Fibroblast of lung (primary cell): ENCODE measurements at regions not wholly inside any gene's neighbourhood (a gene's known extent, or its start where the extent isn't known, plus 50 kb on each side); places are given as distances from the start of the nearest gene placed in this dataset.

Experiments
- DNase-seq, 2 donors: peaks; one replicate each; pipeline versions ENCODE4 v3.0.0 to v3.0.0-alpha.2; 2010; ENCODE audit warnings: low read depth in 2 of 2
- H2AFZ ChIP-seq: 2 replicates; pipeline ENCODE4 v1.5.1; 2012; ENCODE audit warnings: low read length, control low read depth, inconsistent platforms
- H3K27ac ChIP-seq: 2 replicates; pipeline ENCODE4 v1.5.1; 2011; ENCODE audit warnings: low read length, control low read depth; ENCODE audit not compliant: insufficient read depth
- H3K27me3 ChIP-seq: 2 replicates; pipeline ENCODE4 v1.5.1; 2011; ENCODE audit warnings: mild to moderate bottlenecking, low read length; ENCODE audit not compliant: control insufficient read depth, insufficient read depth
- H3K36me3 ChIP-seq: 2 replicates; pipeline ENCODE4 v1.5.1; 2011; ENCODE audit warnings: low read length; ENCODE audit not compliant: control insufficient read depth, insufficient read depth
- H3K4me1 ChIP-seq: 2 replicates; pipeline ENCODE4 v1.5.1; 2011; ENCODE audit warnings: low read length; ENCODE audit not compliant: control insufficient read depth, insufficient read depth; ENCODE audit errors: extremely low read depth
- H3K4me2 ChIP-seq: 2 replicates; pipeline ENCODE4 v1.5.1; 2011; ENCODE audit warnings: low read length, control low read depth; ENCODE audit not compliant: insufficient read depth; ENCODE audit errors: extremely low read depth
- H3K4me3 ChIP-seq, 4 experiments: fragments of 200-600 bp in 1 of 4; sonication (generic) in 1 of 4; replicated peaks in 1 of 4; 2 replicates each; pipeline ENCODE4 v1.5.1; 2011 to 2016; ENCODE audit warnings: low read length in 4 of 4, low read depth in 3 of 4, mild to moderate bottlenecking in 3 of 4, control low read depth in 2 of 4, inconsistent platforms in 1 of 4, mixed read lengths in 1 of 4; ENCODE audit not compliant: insufficient read depth in 1 of 4; ENCODE audit errors: control extremely low read depth in 1 of 4
- H3K79me2 ChIP-seq: 2 replicates; pipeline ENCODE4 v1.5.1; 2012; ENCODE audit warnings: mild to moderate bottlenecking, low read length, inconsistent platforms; ENCODE audit not compliant: control insufficient read depth, insufficient read depth
- H3K9ac ChIP-seq: 2 replicates; pipeline ENCODE4 v1.5.1; 2011; ENCODE audit warnings: mild to moderate bottlenecking, low read length, control low read depth; ENCODE audit not compliant: insufficient read depth
- H3K9me3 ChIP-seq: 2 replicates; pipeline ENCODE4 v1.5.1; 2012; ENCODE audit warnings: low read depth, low read length; ENCODE audit not compliant: control insufficient read depth, insufficient read depth
- H4K20me1 ChIP-seq: 2 replicates; pipeline ENCODE4 v1.5.1; 2011; ENCODE audit warnings: low read length; ENCODE audit not compliant: control insufficient read depth, insufficient read depth; ENCODE audit errors: extremely low read depth
- CTCF ChIP-seq, 2 donors: IDR thresholded peaks in 1 of 2; conservative IDR thresholded peaks in 1 of 2; 1 replicate in 1 of 2; 2 replicates in 1 of 2; pipeline ENCODE4 v1.5.1; 2011 to 2012; ENCODE audit warnings: low read length in 2 of 2, control low read depth in 1 of 2, inconsistent platforms in 1 of 2, low read depth in 1 of 2, mild to moderate bottlenecking in 1 of 2
- EZH2 ChIP-seq: IDR thresholded peaks from 2 replicates; pipeline ENCODE4 v1.5.1; 2012; ENCODE audit warnings: low read length, control low read depth, mild to moderate bottlenecking; ENCODE audit errors: missing control alignments

- no peaks in the 10 kb centered on the region for H3K36me3 ChIP-seq
- H3K9ac ChIP-seq, result no peak overlapping the region
- H4K20me1 ChIP-seq, result no peaks in the 10 kb centered on the region
- no peaks in the 10 kb centered on the region for H3K79me2 ChIP-seq
- no peak overlapping the region for H3K4me3 ChIP-seq
- no peak overlapping the region for H3K27ac ChIP-seq
- TF ChIP-seq EZH2 (no peak), CTCF (conservative IDR thresholded peaks at IDR 0.05 in 1 of 2, IDR thresholded peaks at IDR 0.05 in 1 of 2; ENCODE audit: low read depth in 1 of 2, low read length in 2 of 2) (no peak)
- no peak overlapping the region for H2AFZ ChIP-seq
- no peak overlapping the region for H3K4me2 ChIP-seq
- H3K27me3 ChIP-seq, result no peaks in the 10 kb centered on the region
- no peak for DNase-seq
- no peaks in the 10 kb centered on the region for H3K4me1 ChIP-seq
- no peaks in the 10 kb centered on the region for H3K9me3 ChIP-seq
Measured at GRCh38 chr21:25466470-25466869, 140.8 kb downstream of the MRPL39 start.

- no peaks in the 10 kb centered on the region for H3K9me3 ChIP-seq
- H3K36me3 ChIP-seq, result no peaks in the 10 kb centered on the region
- H3K9ac ChIP-seq, result no peak overlapping the region
- no peak overlapping the region for H3K4me2 ChIP-seq
- H3K4me3 ChIP-seq, result no peak overlapping the region
- no peaks in the 10 kb centered on the region for H4K20me1 ChIP-seq
- TF ChIP-seq CTCF (conservative IDR thresholded peaks at IDR 0.05 in 1 of 2, IDR thresholded peaks at IDR 0.05 in 1 of 2; ENCODE audit: low read depth in 1 of 2, low read length in 2 of 2) (no peak), EZH2 (no peak)
- no peak overlapping the region for H3K27ac ChIP-seq
- no peak overlapping the region for H2AFZ ChIP-seq
- no peaks in the 10 kb centered on the region for H3K27me3 ChIP-seq
- DNase-seq, result no peak
- no peaks in the 10 kb centered on the region for H3K79me2 ChIP-seq
- H3K4me1 ChIP-seq, result no peaks in the 10 kb centered on the region
Measured at GRCh38 chr21:25465263-25465662, 142.0 kb downstream of the MRPL39 start.

- no peaks in the 10 kb centered on the region for H3K36me3 ChIP-seq
- no peak overlapping the region for H3K9ac ChIP-seq
- H3K4me1 ChIP-seq, result no peaks in the 10 kb centered on the region
- no peak overlapping the region for H2AFZ ChIP-seq
- no peak for DNase-seq
- H3K27ac ChIP-seq, result no peak overlapping the region
- H3K9me3 ChIP-seq, result no peaks in the 10 kb centered on the region
- H3K79me2 ChIP-seq, result no peaks in the 10 kb centered on the region
- no peaks in the 10 kb centered on the region for H3K27me3 ChIP-seq
- H3K4me3 ChIP-seq, result no peak overlapping the region
- H3K4me2 ChIP-seq, result no peak overlapping the region
- H4K20me1 ChIP-seq, result no peaks in the 10 kb centered on the region
- TF ChIP-seq CTCF (conservative IDR thresholded peaks at IDR 0.05 in 1 of 2, IDR thresholded peaks at IDR 0.05 in 1 of 2; ENCODE audit: low read depth in 1 of 2, low read length in 2 of 2) (no peak), EZH2 (no peak)
Measured at GRCh38 chr21:25464275-25464674, 143.0 kb downstream of the MRPL39 start.
